ENCODE measurements at regions not wholly inside any gene's neighbourhood (a gene's known extent, or its start where the extent isn't known, plus 50 kb on each side); places are given as distances from the start of the nearest gene placed in this dataset.

DNA sequence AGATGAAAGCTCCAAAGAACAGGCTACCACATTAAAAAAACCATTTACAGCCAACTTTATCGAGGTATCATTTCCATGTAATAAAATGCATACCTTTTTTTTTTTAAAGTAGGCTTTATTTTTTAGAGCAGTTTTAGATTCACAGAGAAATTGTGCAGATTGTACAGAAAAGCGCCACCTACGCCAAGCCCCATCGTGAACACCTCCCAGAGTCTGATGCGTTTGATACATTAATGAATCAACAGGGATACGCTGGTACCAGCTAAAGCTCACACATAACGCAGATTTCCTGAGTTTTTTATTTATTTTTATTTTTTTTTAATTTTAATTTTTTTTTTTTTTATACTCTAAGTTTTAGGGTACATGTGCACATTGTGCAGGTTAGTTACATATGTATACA lies 129.9 kb downstream of the KIF26A start:
- TF ChIP-seq, protein P1, sequence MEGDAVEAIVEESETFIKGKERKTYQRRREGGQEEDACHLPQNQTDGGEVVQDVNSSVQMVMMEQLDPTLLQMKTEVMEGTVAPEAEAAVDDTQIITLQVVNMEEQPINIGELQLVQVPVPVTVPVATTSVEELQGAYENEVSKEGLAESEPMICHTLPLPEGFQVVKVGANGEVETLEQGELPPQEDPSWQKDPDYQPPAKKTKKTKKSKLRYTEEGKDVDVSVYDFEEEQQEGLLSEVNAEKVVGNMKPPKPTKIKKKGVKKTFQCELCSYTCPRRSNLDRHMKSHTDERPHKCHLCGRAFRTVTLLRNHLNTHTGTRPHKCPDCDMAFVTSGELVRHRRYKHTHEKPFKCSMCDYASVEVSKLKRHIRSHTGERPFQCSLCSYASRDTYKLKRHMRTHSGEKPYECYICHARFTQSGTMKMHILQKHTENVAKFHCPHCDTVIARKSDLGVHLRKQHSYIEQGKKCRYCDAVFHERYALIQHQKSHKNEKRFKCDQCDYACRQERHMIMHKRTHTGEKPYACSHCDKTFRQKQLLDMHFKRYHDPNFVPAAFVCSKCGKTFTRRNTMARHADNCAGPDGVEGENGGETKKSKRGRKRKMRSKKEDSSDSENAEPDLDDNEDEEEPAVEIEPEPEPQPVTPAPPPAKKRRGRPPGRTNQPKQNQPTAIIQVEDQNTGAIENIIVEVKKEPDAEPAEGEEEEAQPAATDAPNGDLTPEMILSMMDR (IDR thresholded peaks at IDR 0.05): no peak
- TF ChIP-seq POLR2A (IDR thresholded peaks at IDR 0.05): no peak

Measured in adrenal gland (tissue), 5 donors.